ENCODE measurements at regions not wholly inside any gene's neighbourhood (a gene's known extent, or its start where the extent isn't known, plus 50 kb on each side); places are given as distances from the start of the nearest gene placed in this dataset.
"Not testable (repeated sequence)": the region's sequence is repeated elsewhere in the genome, so short reads cannot be mapped to it uniquely, and the experiment has no call there.

DNA sequence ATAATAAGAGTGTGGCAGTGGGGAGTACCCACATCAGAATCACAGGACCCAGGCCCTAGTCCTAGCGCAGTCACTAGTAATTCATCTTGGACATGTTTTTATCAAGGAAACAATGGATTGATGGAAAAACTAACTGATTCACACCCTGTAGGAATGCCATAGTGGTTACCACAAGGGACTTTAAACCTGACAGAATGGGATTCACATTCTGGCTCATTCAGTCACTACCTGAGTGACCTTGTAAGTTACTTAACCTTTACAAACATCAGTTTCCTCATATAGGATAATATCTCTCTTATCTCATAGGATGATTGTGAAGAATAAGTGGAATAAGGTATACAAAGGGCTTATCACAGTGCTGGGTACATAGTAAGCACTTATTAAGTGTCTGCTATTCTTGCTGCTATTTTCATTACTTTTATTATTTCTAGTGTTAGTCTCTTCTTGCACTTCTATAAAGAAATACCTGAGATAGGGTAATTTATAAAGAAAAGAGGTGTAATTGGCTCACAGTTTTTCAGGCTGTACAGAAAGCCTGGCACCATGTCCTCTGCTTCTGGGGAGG is 247.5 kb upstream of the KLF3 start:
- Histone ChIP-seq H3K4me1 (ENCODE audit: control insufficient read depth, insufficient read depth, low read length) (no peaks in the 10 kb centered on the region; the same call in 1 of the 2 replicates), H3K9ac (ENCODE audit: low read length) (no peak overlapping the region), H3K27me3 (ENCODE audit: control insufficient read depth, insufficient read depth, low read length) (no peaks in the 10 kb centered on the region), H3K4me3 (ENCODE audit: low read depth, low read length) (no peak overlapping the region), H3K27ac (ENCODE audit: low read depth, low read length) (no peak overlapping the region), H3K9me3 (ENCODE audit: control insufficient read depth, insufficient read depth, low read depth, low read length) (peaks cover 9% of the 10 kb centered on the region; the same call in 1 of the 2 replicates), H3K36me3 (ENCODE audit: control insufficient read depth, insufficient read depth, low read length) (no peaks in the 10 kb centered on the region)

DNA sequence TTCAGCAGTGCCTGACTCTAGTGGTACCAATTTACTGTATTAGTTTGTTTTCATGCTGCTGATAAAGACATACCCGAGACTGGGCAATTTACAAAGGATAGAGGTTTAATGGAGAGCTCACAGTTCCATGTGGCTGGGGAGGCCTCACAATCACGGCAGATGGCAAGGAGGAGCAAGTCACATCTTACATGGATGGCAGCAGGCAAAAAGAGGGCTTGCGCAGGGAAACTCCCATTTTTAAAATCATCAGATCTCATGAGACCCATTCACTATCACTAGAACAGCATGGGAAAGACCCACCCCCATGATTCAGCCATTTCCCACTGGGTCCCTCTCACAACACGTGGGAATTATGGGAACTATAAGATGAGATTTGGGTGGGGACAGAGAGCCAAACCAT is 243.7 kb upstream of the KLF3 start:
- peaks cover 11% of the 10 kb centered on the region; the same call in 1 of the 2 replicates for H3K9me3 ChIP-seq (ENCODE audit: control insufficient read depth, insufficient read depth, low read depth, low read length)
- H3K9ac ChIP-seq (ENCODE audit: low read length); H3K27ac ChIP-seq (ENCODE audit: low read depth, low read length); H3K36me3 ChIP-seq (ENCODE audit: control insufficient read depth, insufficient read depth, low read length); H3K27me3 ChIP-seq (ENCODE audit: control insufficient read depth, insufficient read depth, low read length); H3K4me3 ChIP-seq (ENCODE audit: low read depth, low read length): not testable (repeated sequence)
- H3K4me1 ChIP-seq (ENCODE audit: control insufficient read depth, insufficient read depth, low read length) = peaks cover 18% of the 10 kb centered on the region

DNA sequence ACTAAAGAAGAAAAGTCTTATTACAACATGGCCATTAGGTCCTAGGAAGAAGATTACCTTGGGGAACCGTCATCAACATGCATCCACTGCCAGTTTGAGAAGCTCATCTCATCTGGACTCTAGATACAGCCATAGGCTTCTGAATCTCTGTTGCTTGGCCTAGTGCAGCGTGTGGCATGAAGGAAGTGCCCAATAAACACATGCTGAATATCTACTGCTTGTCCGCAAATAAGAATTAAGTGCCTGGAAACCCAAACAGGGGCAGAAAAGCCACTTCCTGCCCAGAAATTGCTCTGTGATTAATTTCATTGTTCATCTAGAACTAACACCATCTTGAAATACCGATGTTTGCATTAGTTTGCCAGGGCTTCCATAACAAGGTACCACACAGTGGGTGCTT is 241.1 kb upstream of the KLF3 start:
- H3K27ac ChIP-seq (ENCODE audit: low read depth, low read length) = no peak overlapping the region
- peaks cover 18% of the 10 kb centered on the region for H3K4me1 ChIP-seq (ENCODE audit: control insufficient read depth, insufficient read depth, low read length)
- peaks cover 11% of the 10 kb centered on the region; the same call in 1 of the 2 replicates for H3K9me3 ChIP-seq (ENCODE audit: control insufficient read depth, insufficient read depth, low read depth, low read length)
- no peaks in the 10 kb centered on the region for H3K36me3 ChIP-seq (ENCODE audit: control insufficient read depth, insufficient read depth, low read length)
- H3K4me3 ChIP-seq (ENCODE audit: low read depth, low read length) = no peak overlapping the region
- H3K27me3 ChIP-seq (ENCODE audit: control insufficient read depth, insufficient read depth, low read length) = no peaks in the 10 kb centered on the region
- H3K9ac ChIP-seq (ENCODE audit: low read length) = no peak overlapping the region

DNA sequence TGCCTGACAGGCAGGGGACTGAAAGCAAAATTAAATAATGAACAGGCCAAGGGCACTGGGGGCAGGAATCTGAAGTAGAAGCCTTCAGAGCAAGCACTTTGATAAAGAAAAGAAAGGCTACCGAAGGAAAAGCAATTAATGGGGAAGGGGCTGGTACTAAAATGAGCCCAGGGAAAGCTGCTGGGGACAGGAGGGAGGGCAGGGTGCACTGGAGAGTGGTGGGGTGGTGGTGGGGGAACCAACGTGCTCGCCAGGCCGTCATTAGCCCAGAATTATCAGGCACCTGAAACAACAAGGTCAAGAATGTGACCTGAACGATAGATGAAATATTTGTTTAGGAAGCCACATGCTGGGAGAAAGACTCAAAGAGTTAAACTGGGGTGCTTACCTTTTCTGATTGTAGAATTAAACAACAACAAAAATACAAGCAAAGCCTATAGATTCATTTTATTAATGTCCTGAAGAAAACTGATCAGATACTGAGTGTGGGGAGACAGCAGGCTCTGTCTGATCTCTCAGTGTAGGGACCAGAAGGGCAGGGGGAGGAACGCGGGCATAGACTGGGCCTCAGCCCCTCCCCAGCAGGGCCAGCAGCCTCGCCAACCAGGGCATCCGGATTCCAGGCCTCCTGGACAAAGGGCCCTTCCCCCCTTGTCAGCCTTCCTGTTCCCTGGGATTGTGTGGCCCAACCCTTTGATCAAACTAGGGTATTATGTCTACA is 239.7 kb upstream of the KLF3 start:
- peaks cover 11% of the 10 kb centered on the region; the same call in 1 of the 2 replicates for H3K9me3 ChIP-seq (ENCODE audit: control insufficient read depth, insufficient read depth, low read depth, low read length)
- no peak overlapping the region for H3K9ac ChIP-seq (ENCODE audit: low read length)
- H3K36me3 ChIP-seq (ENCODE audit: control insufficient read depth, insufficient read depth, low read length) = no peaks in the 10 kb centered on the region
- peaks cover 18% of the 10 kb centered on the region for H3K4me1 ChIP-seq (ENCODE audit: control insufficient read depth, insufficient read depth, low read length)
- H3K27me3 ChIP-seq (ENCODE audit: control insufficient read depth, insufficient read depth, low read length) = no peaks in the 10 kb centered on the region
- no peak overlapping the region for H3K27ac ChIP-seq (ENCODE audit: low read depth, low read length)
- no peak overlapping the region for H3K4me3 ChIP-seq (ENCODE audit: low read depth, low read length)

DNA sequence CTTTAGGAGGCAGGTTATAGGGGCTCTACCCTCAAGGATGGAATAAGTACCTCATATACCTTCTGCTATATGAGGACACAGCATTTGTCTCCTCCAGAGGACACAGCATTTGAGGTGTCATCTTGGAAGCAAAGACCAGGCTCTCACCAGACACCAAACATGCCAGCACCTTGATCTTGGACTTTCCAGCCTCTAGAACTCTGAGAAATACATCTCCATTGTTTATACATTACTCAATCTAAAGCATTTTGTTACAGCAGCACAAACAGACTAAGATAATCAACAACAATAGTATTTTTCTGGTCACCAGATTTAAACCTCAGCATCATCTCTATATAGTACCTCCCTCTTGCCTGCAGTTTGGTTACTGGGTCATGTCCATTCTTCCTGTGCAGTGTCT is 237.5 kb upstream of the KLF3 start:
- Histone ChIP-seq H3K27me3 (ENCODE audit: control insufficient read depth, insufficient read depth, low read length) (no peaks in the 10 kb centered on the region), H3K36me3 (ENCODE audit: control insufficient read depth, insufficient read depth, low read length) (no peaks in the 10 kb centered on the region), H3K27ac (ENCODE audit: low read depth, low read length) (no peak overlapping the region), H3K9ac (ENCODE audit: low read length) (no peak overlapping the region), H3K9me3 (ENCODE audit: control insufficient read depth, insufficient read depth, low read depth, low read length) (0 out of 2 replicates have a peak, but pooled peaks cover 2% of the 10 kb centered on the region), H3K4me1 (ENCODE audit: control insufficient read depth, insufficient read depth, low read length) (peaks cover 18% of the 10 kb centered on the region), H3K4me3 (ENCODE audit: low read depth, low read length) (no peak overlapping the region)

DNA sequence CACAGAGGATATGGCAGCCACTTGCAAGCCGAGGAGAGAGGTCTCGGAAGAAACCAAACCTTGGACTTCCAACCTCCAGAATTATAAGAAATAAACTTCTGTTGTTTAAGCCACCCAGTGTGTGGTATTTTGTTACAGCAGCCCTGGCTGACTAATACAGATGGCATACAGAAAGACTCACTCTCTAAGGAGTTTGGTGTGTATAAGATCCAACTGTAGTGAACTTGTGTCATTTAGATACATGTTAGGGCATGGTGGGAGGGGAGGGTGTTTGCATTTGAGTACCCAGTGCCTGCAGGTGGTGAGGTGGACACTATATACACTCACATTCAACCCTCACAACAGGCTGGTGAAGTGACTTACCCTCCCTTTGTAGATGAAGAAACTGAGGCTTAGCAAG is 233.2 kb upstream of the KLF3 start:
- no peaks in the 10 kb centered on the region for H3K4me1 ChIP-seq (ENCODE audit: control insufficient read depth, insufficient read depth, low read length)

DNA sequence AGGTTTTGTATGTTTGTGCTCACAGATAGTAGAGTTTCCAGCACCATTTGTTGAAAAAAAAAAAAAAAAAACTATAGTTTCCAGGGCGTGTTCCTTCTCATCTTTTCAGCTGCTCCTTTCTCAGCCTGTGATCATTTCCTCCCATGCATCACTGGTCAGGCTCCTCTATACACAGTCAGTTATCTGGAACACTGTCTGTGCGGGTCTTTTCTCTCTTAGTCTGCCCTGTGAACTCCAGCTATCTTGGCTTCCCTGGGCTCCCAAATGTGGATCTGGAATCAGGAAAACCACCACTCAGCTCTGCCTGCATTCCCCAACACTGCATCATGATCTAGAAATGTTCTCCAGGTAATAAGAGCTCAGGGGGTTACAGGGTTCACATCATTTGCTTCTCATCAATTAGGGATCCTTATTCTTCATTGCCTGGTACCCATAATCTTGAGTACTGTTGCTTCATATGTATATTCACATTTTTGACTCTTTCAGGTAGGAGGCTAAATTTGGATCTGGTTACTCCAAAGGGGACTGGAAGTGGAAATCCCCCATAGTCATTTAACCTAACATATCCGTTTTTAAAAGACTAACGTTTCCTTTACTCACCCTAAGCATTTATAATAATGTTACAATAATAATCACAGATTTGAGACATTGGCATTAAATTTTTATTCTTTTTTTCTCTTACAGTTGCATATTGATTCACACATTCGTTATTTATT is 221.8 kb upstream of the KLF3 start:
- no peak overlapping the region for H3K9ac ChIP-seq (ENCODE audit: low read length)
- H3K36me3 ChIP-seq (ENCODE audit: control insufficient read depth, insufficient read depth, low read length) = no peaks in the 10 kb centered on the region
- H3K27me3 ChIP-seq (ENCODE audit: control insufficient read depth, insufficient read depth, low read length) = no peaks in the 10 kb centered on the region
- H3K4me3 ChIP-seq (ENCODE audit: low read depth, low read length) = no peak overlapping the region
- no peaks in the 10 kb centered on the region for H3K4me1 ChIP-seq (ENCODE audit: control insufficient read depth, insufficient read depth, low read length)
- H3K9me3 ChIP-seq (ENCODE audit: control insufficient read depth, insufficient read depth, low read depth, low read length) = peaks cover 12% of the 10 kb centered on the region
- H3K27ac ChIP-seq (ENCODE audit: low read depth, low read length) = no peak overlapping the region

More for the DNA sequence above, 233.2 kb upstream of the KLF3 start:
- H3K9me3 ChIP-seq (ENCODE audit: control insufficient read depth, insufficient read depth, low read depth, low read length) = no peaks in the 10 kb centered on the region
- H3K4me3 ChIP-seq (ENCODE audit: low read depth, low read length) = no peak overlapping the region
- H3K27ac ChIP-seq (ENCODE audit: low read depth, low read length) = no peak overlapping the region
- no peaks in the 10 kb centered on the region for H3K27me3 ChIP-seq (ENCODE audit: control insufficient read depth, insufficient read depth, low read length)
- H3K36me3 ChIP-seq (ENCODE audit: control insufficient read depth, insufficient read depth, low read length) = no peaks in the 10 kb centered on the region
- H3K9ac ChIP-seq (ENCODE audit: low read length) = no peak overlapping the region

DNA sequence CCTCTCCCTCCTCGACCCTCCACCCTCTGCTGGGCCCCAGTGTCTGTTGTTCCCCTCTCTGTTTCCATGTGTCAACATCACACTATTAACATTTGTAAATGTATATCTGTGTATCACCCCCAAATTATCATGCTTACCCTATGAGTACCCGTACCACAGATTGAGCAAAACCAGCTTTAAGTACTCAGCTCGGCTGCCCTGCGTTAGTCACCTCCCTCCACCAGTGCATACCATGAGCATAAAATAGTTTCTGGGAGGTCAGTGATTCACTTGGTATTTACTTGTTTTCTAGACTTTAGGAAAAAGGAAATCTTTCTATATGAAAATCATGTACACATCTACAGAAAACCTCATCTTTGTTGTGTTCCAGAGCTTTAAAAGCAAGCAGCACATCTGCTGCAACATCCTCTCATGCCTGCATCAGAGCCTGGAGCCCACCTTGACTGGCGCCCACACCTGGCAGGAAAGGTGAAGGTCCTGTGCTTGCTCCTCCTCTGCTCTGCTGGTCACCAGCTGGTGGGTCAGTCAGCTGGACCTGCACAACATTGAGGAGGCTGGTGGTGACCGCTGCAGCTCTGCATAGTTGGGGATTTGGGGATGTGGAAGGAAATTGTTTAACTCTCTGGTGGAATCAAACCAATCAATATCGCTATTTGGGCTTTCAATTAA is 214.4 kb upstream of the KLF3 start:
- Histone ChIP-seq H3K27ac (ENCODE audit: low read depth, low read length) (no peak overlapping the region), H3K9me3 (ENCODE audit: control insufficient read depth, insufficient read depth, low read depth, low read length) (peaks cover 5% of the 10 kb centered on the region), H3K4me1 (ENCODE audit: control insufficient read depth, insufficient read depth, low read length) (no peaks in the 10 kb centered on the region), H3K9ac (ENCODE audit: low read length) (no peak overlapping the region), H3K36me3 (ENCODE audit: control insufficient read depth, insufficient read depth, low read length) (no peaks in the 10 kb centered on the region), H3K27me3 (ENCODE audit: control insufficient read depth, insufficient read depth, low read length) (no peaks in the 10 kb centered on the region), H3K4me3 (ENCODE audit: low read depth, low read length) (no peak overlapping the region)

DNA sequence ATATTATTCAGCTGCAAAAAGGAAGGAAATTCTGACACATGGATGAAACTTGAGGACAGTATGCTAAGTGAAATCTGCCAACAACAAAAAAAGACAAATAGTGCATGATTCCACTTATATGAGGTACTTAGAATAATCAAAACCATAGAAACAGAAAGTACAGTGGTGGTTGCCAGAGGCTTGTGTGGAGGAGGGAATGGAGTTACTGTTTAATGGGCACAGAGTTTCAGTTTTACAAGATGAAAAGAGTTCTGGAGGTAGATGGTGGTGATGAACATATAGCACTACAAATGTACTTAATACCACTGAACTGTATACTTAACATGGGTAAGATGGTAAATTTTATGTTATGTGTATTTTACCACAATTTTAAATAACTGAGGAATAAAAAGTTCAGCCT is 212.0 kb upstream of the KLF3 start:
- no peaks in the 10 kb centered on the region for H3K27me3 ChIP-seq (ENCODE audit: control insufficient read depth, insufficient read depth, low read length)
- H3K9me3 ChIP-seq (ENCODE audit: control insufficient read depth, insufficient read depth, low read depth, low read length) = peaks cover 5% of the 10 kb centered on the region
- H3K9ac ChIP-seq (ENCODE audit: low read length) = no peak overlapping the region
- no peaks in the 10 kb centered on the region for H3K36me3 ChIP-seq (ENCODE audit: control insufficient read depth, insufficient read depth, low read length)
- H3K4me1 ChIP-seq (ENCODE audit: control insufficient read depth, insufficient read depth, low read length) = no peaks in the 10 kb centered on the region
- H3K4me3 ChIP-seq (ENCODE audit: low read depth, low read length) = no peak overlapping the region
- H3K27ac ChIP-seq (ENCODE audit: low read depth, low read length) = no peak overlapping the region

DNA sequence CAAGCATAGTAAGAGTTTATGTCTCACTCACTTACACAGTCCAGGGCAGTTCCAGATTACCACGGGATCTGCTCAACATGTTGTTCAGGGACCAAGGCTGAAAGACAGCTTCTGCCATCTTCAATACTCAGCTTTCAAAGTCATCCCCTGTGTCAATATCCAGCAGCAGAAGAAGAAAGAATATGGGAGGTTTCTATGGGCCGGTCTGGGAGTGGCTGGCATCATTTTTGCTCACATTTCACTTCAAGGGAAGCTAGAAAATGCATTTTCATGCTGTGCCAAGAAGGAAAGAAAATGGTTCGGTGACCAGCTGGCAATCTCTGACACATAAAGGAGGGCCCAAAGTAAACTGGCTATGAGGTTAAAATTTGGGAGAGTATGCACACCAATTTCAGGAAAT is 211.5 kb upstream of the KLF3 start:
- Histone ChIP-seq H3K27me3 (ENCODE audit: control insufficient read depth, insufficient read depth, low read length) (no peaks in the 10 kb centered on the region), H3K9ac (ENCODE audit: low read length) (no peak overlapping the region), H3K9me3 (ENCODE audit: control insufficient read depth, insufficient read depth, low read depth, low read length) (peaks cover 5% of the 10 kb centered on the region), H3K27ac (ENCODE audit: low read depth, low read length) (no peak overlapping the region), H3K36me3 (ENCODE audit: control insufficient read depth, insufficient read depth, low read length) (no peaks in the 10 kb centered on the region), H3K4me3 (ENCODE audit: low read depth, low read length) (no peak overlapping the region), H3K4me1 (ENCODE audit: control insufficient read depth, insufficient read depth, low read length) (no peaks in the 10 kb centered on the region)

All from HUES6 (cell line).